GM19468 (cell line): ENCODE measurements at regions not wholly inside any gene's neighbourhood (a gene's known extent, or its start where the extent isn't known, plus 50 kb on each side); places are given as distances from the start of the nearest gene placed in this dataset.
"Not testable (repeated sequence)": the region's sequence is repeated elsewhere in the genome, so short reads cannot be mapped to it uniquely, and the experiment has no call there.

Experiments used
- ATAC-seq: cut with Tn5 transposase; IDR thresholded peaks from one replicate; pipeline ENCODE4 v1.9.1; 2021; ENCODE audit warnings: mild to moderate bottlenecking, moderate library complexity, moderate number of reproducible peaks; ENCODE audit not compliant: unreplicated experiment; ENCODE audit errors: extremely low read depth

- ATAC-seq = no peak
Observed at GRCh38 chr10:121385136-121385535, 213.1 kb downstream of the FGFR2 start.

DNA sequence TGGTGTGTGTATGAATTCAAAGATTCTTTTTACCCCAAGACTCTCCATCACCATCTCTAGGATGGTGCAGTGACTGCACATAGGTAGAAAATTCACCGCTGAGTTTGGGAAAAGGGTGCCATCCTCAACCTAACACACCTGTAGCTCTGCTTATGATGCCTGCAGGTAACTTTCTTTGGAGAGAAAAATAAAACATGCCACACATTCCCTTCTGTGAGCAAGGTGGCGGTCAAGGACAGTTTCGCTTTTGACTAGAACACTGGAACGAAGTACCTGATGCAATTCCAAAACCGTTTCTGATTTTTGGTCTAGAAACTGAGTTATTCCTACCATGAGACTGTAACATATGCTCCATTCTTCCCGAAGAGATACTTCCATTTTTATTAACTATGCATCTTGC lies 205.6 kb downstream of the FGFR2 start:
- ATAC-seq = no peak

DNA sequence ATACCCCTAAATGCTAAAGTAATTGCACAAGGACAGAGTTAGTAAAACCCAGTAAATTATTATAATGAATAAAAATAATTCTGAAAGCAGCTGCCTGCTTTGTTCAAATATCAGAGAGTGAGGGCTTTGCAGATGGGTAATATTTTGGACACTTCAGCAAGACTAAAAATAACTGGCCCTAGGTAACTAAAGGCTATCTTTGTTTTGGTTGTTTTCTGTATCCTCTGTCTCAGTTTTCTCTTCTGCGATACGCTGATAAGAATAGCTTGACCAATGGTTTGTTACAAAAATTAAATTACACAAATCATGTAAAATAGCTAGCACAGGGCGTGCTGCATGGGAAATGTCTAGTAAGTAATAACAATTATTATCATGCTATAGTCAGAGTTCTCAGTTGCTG lies 204.7 kb downstream of the FGFR2 start:
- ATAC-seq = no peak

DNA sequence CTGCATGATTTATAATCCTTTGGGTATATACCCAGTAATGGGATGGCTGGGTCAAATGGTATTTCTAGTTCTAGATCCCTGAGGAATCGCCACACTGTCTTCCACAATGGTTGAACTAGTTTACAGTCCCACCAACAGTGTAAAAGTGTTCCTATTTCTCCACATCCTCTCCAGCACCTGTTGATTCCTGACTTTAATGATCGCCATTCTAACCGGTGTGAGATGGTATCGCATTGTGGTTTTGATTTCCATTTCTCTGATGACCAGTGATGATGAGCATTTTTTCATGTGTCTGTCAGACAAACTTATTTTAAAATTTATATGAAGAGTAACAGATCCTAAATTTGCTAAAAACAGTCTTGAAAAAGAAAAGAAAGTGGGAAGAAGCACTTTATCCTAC lies 197.7 kb downstream of the FGFR2 start:
- not testable (repeated sequence) for ATAC-seq

DNA sequence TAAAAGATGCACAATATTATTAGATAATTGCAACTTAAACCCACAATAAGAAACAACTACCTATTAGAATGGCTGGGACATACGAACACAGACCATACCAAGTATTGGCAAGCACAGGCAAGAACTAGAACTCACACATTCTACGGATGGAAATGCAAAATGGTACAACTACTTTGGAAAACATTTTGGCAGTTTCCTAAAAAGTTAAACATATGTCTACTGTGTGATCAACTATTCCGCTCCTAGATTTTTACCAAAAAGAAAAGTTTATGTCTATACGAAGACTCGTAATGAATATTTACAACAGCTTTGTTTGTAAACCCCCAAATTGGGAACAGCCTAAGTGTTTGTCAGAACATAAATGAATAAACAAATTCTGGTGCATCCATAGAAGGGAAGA lies 194.7 kb downstream of the FGFR2 start:
- no peak for ATAC-seq

- ATAC-seq = no peak
Observed at GRCh38 chr10:121404611-121405010, 193.6 kb downstream of the FGFR2 start.

DNA sequence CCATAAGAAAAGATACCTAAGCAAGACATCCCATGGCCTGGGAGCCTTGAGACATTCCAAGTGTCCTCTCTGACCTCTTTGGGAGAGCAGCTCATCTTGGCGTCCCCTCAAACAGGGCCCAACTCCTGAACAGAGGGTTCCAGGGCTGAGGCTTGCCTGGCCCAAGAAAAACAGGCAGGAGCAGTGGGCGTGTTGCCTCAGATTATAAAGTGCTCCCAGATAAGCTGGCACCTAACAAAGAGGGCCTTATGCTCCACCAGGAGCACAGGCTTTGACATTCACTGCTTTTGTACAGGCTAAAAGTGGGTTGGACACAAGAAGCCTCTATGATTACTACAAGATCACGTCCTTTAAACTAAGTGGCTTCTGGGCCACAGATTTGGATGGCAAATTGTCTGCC lies 193.1 kb downstream of the FGFR2 start:
- ATAC-seq = no peak

GRCh38 chr10:121405549-121405948 lies 192.7 kb downstream of the FGFR2 start:
- ATAC-seq = no peak

- ATAC-seq = no peak
Observed at GRCh38 chr10:121405953-121406352, 192.3 kb downstream of the FGFR2 start.

DNA sequence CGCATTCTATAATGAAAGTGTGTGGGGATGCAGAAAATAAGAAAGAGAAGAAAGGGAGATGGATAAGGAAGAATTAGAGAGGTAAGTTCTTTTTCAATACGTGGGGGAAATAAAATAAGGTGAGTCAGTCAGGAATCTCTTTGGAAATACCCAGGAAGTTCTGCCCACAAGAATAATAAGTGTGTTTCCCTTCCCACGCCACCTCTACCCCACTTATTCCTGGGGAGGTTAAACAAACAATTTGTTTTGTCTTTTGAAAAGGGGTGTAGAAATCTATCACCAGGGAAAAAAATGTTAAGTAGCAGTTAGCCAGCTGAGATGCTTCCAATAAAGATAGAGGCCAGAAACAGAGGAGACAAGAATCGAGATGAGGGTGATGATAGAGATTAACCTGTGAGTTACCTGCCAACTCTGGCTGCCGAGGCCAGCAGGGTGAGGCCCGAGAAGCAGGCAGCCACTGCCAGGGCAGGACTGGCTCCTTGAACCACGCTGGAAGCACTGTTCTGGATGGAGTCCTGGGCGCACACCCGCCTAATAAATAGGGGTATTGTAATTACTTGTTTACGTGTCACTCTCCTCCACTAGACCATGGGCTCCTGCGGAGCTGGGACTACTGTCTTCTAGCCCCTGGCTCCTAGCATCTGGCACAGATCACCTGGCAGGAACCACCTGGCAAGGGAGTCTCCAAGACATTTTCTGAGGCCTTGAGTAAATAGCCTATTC lies 191.3 kb downstream of the FGFR2 start:
- ATAC-seq = no peak

GRCh38 chr10:121409466-121410104 lies 188.7 kb downstream of the FGFR2 start:
- no peak for ATAC-seq

DNA sequence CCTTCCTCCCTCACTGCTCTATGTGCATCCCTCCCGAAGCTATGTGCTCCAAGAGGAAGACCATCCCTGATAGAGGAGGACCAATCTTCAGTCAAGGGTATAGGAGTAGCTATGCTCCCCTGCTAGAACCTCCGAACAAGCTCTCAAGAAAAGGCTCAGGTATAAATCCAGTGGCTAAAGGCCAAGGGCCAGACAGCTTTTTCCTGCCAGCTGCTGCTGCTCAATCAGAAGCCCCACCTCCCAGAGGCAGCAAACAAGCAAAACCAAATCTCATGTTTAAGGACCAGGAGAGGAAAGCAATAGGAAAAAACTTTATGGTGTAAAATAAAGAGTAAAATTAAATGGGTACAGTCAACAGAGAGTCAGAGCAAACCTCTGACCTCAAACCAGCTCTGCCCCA lies 187.2 kb downstream of the FGFR2 start:
- ATAC-seq = no peak

DNA sequence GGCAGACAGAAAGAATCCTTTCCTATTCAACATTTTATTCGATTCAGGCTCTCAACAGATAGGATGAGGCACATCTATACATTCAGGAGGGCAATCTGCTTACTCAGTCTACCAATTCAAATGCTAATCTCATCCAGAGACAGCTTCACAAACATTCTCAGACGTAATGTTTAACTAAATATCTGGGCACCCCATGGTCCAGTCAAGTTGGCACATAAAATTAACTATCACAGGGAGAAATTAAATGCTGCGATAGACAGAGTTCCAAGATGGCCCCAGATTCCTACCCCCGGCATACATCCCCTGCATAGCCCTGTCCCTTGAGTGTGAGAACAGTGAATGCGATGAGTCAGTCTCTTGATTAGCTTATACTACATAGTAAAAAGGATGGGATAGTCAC lies 184.3 kb downstream of the FGFR2 start:
- no peak for ATAC-seq

DNA sequence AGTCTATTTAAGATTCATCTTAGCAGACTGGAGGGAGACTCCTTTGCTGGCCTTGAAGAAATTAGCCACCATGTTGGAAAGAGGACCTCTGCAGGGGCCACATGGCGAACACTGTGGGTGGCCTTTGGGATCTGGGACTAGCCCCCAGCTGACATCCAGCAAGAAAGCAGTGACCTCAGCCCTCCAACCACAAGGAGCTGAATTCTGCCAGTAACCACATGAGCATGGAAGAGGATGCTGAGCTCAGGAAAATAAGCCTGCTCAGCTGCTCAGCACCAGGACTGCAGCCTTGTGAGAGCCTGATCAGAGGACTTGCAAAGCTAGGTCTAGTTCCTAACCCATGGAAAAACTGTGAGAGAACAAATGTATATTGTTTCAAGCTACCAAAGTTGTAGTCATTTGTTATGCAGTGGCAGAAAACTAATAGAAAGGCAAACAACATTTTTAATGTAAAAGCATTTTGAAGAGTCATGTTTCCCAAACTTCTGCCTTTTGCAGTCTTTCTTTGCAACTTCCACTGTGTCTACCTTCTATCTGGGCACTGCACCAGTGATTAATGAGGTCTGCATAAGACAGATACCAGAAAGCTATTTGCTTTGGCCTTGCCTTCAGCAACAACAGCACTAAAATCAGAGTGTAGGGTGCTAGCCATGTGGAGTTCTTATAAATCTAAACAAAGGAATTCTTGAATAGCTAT lies 183.7 kb downstream of the FGFR2 start:
- no peak for ATAC-seq

DNA sequence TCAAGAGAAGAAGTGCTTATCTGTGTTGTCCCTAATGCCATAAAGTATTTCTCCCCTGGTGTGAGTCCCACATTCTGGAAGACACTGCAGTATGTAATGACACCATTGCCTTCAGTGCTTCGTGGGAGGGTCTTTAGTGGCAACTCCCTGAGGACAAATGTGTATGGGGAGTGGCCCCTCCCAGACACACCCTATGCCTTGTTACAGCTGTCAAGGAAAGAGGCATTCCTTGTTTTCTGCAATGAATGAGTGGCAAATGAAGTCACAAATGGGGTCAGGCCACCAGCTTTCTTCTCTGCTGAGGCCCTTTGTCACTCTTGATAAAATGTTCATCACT lies 183.2 kb downstream of the FGFR2 start:
- ATAC-seq = no peak

- no peak for ATAC-seq
Observed at GRCh38 chr10:121416071-121416470, 182.2 kb downstream of the FGFR2 start.

- no peak for ATAC-seq
Observed at GRCh38 chr10:121417298-121417697, 180.9 kb downstream of the FGFR2 start.

GRCh38 chr10:121418126-121418777 lies 180.0 kb downstream of the FGFR2 start:
- ATAC-seq = no peak

DNA sequence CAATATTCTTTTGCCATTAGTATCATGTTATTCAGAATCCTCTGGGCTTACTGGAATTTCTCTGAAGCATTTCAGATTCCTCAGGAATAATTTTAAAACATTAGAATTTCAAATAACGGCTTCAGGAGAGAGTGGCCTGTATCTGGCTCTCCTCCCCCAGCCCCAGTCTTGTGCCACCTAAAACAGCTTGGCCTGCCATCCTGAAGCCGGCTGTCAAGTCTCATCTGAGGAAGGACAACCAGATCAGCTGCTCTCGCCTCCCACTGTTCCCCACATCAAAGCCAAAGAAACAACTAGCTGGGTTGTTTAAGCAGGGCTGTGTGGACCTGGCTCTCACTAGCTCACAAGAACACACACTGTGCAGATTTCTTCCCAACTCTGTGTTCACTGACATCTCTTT lies 178.2 kb downstream of the FGFR2 start:
- ATAC-seq = no peak

GRCh38 chr10:121422096-121422495 lies 176.1 kb downstream of the FGFR2 start:
- no peak for ATAC-seq

- ATAC-seq = no peak
Observed at GRCh38 chr10:121425623-121426022, 172.6 kb downstream of the FGFR2 start.
